AG10803 (cell line): ENCODE measurements at regions not wholly inside any gene's neighbourhood (a gene's known extent, or its start where the extent isn't known, plus 50 kb on each side); places are given as distances from the start of the nearest gene placed in this dataset.
"Not testable (repeated sequence)": the region's sequence is repeated elsewhere in the genome, so short reads cannot be mapped to it uniquely, and the experiment has no call there.

ENCODE experiments used
- DNase-seq: peaks from one replicate; pipeline ENCODE4 v3.0.0; 2010; ENCODE audit warnings: low read depth
- H3K4me3 ChIP-seq: 2 replicates; pipeline ENCODE4 v1.5.1; 2011; ENCODE audit warnings: mild to moderate bottlenecking, low read length, control low read depth
- TF ChIP-seq, protein P1 (sequence below): conservative IDR thresholded peaks from 2 replicates; pipeline ENCODE4 v1.5.1; 2011; ENCODE audit warnings: mild to moderate bottlenecking, low read length, control low read depth, inconsistent platforms

DNA sequence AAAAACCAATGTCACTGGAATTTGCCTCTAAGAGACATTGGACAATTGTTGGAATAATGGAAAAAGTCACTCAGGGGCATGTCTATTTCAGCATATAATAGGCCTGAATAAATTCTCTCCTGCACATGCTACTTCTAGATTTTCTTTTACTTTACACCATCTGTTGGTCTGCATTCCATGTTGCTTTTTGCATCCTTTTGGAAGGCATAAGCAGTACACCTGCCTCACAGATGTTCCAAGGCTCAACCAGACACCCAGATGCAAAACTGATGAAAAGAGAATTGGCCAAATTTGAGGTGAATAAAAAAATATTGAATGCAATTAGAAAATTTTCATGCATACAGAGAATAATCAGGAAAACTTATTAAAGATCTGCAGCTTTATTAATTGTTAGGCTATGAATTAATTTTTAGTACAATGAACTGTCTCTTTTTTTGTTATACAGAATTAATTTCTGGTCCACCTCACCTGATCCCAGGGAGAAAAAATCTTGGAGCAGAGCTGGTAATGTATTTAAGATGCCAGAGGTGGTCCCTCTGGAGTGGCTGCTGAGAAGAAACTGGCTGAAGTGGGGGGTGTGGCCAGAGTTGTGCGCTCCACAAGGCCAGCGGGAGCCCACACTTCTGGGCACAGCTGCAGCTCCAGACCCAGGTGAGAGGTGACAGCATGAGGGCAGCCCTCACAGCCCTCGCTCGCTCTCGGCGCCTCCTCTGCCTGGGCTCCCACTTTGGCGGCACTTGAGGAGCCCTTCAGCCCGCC is 778.6 kb downstream of the CDH11 start:
- TF ChIP-seq, protein P1, sequence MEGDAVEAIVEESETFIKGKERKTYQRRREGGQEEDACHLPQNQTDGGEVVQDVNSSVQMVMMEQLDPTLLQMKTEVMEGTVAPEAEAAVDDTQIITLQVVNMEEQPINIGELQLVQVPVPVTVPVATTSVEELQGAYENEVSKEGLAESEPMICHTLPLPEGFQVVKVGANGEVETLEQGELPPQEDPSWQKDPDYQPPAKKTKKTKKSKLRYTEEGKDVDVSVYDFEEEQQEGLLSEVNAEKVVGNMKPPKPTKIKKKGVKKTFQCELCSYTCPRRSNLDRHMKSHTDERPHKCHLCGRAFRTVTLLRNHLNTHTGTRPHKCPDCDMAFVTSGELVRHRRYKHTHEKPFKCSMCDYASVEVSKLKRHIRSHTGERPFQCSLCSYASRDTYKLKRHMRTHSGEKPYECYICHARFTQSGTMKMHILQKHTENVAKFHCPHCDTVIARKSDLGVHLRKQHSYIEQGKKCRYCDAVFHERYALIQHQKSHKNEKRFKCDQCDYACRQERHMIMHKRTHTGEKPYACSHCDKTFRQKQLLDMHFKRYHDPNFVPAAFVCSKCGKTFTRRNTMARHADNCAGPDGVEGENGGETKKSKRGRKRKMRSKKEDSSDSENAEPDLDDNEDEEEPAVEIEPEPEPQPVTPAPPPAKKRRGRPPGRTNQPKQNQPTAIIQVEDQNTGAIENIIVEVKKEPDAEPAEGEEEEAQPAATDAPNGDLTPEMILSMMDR = no peak
- peak; percentile 58 for DNase-seq
- H3K4me3 ChIP-seq = no peak overlapping the region

DNA sequence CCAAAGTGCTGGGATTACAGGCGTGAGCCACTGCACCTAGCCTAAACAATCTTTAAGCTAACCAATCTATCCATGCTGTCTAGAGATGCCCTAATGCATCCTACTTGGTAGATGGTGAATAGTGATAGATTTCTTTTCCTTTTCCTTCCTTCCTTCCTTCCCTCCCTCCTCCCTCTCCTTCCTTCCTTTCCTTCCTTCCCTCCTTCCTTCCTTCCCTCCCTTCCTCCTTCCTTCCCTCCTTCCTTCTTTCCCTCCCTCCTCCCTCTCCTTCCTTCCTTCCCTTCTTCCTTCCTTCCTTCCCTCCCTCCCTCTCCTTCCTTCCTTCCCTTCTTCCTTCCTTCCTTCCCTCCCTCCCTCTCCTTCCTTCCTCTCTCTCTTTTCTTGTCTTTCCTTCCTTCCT is 780.5 kb downstream of the CDH11 start:
- H3K4me3 ChIP-seq, DNase-seq: not testable (repeated sequence)

DNA sequence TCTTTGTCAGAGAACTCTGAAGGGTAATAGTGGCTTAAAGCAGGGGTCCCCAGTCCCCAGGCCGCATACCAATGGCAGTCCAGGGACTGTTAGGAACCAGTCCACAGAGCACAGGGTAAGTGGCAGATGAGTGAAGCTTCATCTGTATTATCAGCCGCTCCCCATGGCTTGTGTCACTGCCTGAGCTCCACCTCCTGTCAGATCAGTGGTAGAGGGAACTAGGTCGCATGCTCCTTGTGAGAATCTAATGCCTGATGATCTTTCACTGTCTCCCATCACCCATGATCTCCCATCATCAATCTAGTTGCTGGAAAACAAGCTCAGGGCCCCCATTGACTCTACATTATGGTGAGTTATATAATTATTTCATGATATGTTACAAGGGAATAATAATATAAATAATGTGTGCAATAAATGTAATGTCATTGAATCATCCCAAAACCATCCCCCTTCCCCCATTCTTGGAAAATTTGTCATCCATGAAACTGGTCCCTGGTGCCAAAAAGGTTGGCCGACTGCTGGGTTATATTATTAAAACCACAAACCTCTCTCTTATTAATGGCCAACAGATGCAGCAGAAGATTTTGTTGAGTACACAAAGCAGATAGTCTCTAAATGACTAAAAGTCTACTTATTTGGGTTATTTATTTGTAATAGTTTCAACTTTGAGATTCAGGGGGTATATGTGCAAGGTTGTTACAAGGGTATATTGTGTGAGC is 782.7 kb downstream of the CDH11 start:
- DNase-seq = peak; percentile 94
- TF ChIP-seq, protein P1 = no peak
- H3K4me3 ChIP-seq = no peak overlapping the region

DNA sequence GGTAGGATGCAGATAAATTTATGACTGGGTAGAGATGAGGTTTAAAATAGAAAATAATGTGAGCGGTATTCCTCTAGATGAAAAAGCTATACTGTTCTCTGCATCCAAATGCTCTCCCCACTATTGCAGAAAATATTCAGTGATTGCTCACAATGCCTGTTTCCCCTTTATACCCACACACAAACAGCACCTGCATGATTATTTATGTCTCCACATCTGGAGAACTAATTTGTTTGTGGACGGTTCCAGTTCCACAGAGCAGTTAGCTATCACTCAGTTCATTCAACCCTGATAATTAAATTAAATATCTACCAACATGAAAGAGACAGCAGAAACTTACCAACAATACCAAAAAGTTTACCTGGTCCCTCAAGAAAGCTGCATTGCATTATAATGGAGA is 800.0 kb downstream of the CDH11 start:
- TF ChIP-seq, protein P1 = no peak
- DNase-seq = no peak
- H3K4me3 ChIP-seq = no peak overlapping the region

DNA sequence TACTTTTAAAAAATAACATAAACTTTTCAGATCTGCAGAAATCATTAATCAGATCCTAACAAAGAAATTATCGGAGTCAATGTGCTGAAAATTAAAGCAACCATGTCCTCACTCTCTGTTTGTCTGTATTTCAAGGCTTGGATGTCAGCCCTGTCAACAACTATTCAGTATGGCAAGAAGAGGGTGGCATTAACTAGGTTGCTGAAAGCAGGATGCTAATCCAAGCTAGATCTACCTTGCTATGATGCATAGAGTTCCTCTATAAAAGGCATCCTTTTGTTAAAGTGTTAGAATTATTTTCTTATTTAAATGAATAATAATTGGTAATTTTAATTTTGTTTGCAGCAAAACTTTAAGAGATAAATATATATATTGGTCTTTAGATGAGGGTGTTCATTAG is 800.8 kb downstream of the CDH11 start:
- DNase-seq = no peak
- no peak overlapping the region for H3K4me3 ChIP-seq
- TF ChIP-seq, protein P1 = no peak

DNA sequence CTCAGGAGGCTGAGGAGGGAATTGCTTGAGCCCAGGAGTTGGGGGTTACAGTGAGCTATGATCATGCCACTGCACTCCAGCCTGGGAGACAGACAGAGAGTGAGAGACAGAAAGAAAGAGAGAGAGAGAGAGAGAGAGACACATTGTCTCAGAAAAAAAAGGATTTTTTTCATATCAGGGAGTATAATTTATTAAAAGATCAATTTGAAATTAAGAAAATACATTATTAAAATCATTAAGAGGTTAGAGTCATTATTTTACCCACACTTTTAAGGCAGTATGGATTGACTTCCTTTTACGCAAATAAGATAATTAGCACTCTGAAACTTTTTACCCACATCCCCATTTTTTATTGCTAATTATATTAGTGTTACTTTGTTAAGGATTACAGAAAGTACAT is 804.3 kb downstream of the CDH11 start:
- TF ChIP-seq, protein P1 = no peak
- DNase-seq = no peak
- no peak overlapping the region for H3K4me3 ChIP-seq

DNA sequence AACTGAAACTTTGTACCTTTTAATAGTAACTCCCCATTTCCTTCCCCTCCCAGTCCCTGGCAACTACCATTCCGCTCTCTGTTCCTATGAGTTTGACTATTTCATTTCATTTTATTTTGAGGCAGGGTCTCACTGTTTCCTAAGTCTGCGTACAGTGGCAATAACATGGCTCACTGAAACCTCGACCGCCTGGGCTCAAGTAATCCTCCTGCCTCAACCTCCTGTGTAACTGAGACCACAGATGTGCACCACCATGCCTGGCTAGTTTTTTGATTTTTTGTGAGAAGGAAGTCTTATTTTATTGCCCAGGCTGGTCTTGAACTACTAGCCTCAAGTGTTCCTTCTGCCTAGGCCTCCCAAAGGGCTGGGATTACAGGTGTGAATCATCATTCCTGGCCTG is 808.1 kb downstream of the CDH11 start:
- H3K4me3 ChIP-seq = no peak overlapping the region
- no peak for DNase-seq
- TF ChIP-seq, protein P1 = no peak
